PC-9 (cell line): ENCODE measurements at regions not wholly inside any gene's neighbourhood (a gene's known extent, or its start where the extent isn't known, plus 50 kb on each side); places are given as distances from the start of the nearest gene placed in this dataset.

Experiments used
- BruUV-seq: library from RNA; stranded (reverse); fragments of 400-500 nt; replicated peaks from 2 replicates; lab custom pipeline; 2021; lab: Mats Ljungman, UMichigan
- CTCF ChIA-PET: fragments of 300-600 bp; sonication (Branson Sonifier 250); formaldehyde crosslinking; loops from one replicate; lab custom pipeline; 2022; ENCODE audit warnings: antibody characterized with exemption; lab: Charles Lee
- POLR2A ChIA-PET: fragments of 300-600 bp; sonication (Branson Sonifier 250); formaldehyde crosslinking; loops from one replicate; lab custom pipeline; 2022; ENCODE audit warnings: antibody characterized with exemption; ENCODE audit not compliant: unreplicated experiment; lab: Charles Lee
- DNase-seq, 2 experiments: peaks; one replicate each; pipeline versions ENCODE4 v3.0.0 to v3.0.0-alpha.2; 2015 to 2022; ENCODE audit warnings: mixed read lengths in 1 of 2
- H2AFZ ChIP-seq: fragments of 200-600 bp; sonication (generic); 2 replicates; pipeline ENCODE4 v1.8.1; 2017; ENCODE audit warnings: antibody characterized with exemption
- H3F3A ChIP-seq: fragments of 200-600 bp; sonication (generic); 2 replicates; pipeline ENCODE4 v1.8.1; 2017; ENCODE audit warnings: antibody characterized with exemption, mild to moderate bottlenecking, low read depth; ENCODE audit not compliant: insufficient read depth
- H3K27ac ChIP-seq: fragments of 200-600 bp; sonication (generic); 2 replicates; pipeline ENCODE4 v1.6.1; 2016; ENCODE audit warnings: mixed run types
- H3K27me3 ChIP-seq: fragments of 200-600 bp; sonication (generic); 2 replicates; pipeline ENCODE4 v1.6.1; 2016; ENCODE audit warnings: low read depth, mixed run types; ENCODE audit not compliant: insufficient read depth
- H3K36me3 ChIP-seq: fragments of 200-600 bp; sonication (generic); 2 replicates; pipeline ENCODE4 v1.6.1; 2016; ENCODE audit warnings: low read depth, mixed run types
- H3K4me1 ChIP-seq: fragments of 200-600 bp; sonication (generic); replicated peaks from 2 replicates; pipeline ENCODE4 v1.6.1; 2016; ENCODE audit warnings: mixed run types; ENCODE audit not compliant: insufficient read depth
- H3K4me2 ChIP-seq: fragments of 200-600 bp; sonication (generic); 2 replicates; pipeline ENCODE4 v1.6.1; 2017; ENCODE audit warnings: mixed run types
- H3K4me3 ChIP-seq: fragments of 200-600 bp; sonication (generic); 2 replicates; pipeline ENCODE4 v1.6.1; 2016; ENCODE audit warnings: mixed run types
- H3K79me2 ChIP-seq: fragments of 200-600 bp; sonication (generic); 2 replicates; pipeline ENCODE4 v1.6.1; 2017; ENCODE audit warnings: low read depth, mixed run types
- H3K9me2 ChIP-seq: fragments of 200-600 bp; sonication (generic); 2 replicates; pipeline ENCODE4 v1.8.1; 2017; ENCODE audit warnings: mild to moderate bottlenecking; ENCODE audit not compliant: insufficient read depth
- H3K9me3 ChIP-seq: fragments of 200-600 bp; sonication (generic); 2 replicates; pipeline ENCODE4 v1.8.1; 2016; ENCODE audit warnings: low read depth; ENCODE audit not compliant: insufficient read depth
- H4K20me1 ChIP-seq: fragments of 200-600 bp; sonication (generic); 2 replicates; pipeline ENCODE4 v1.8.1; 2017; ENCODE audit not compliant: insufficient read depth
- EZH2 ChIP-seq: fragments of 200-600 bp; sonication (generic); IDR thresholded peaks from 2 replicates; pipeline ENCODE4 v1.8.0; 2017; ENCODE audit warnings: antibody characterized with exemption, low read depth
- intact Hi-C: fragments of 100-400 bp; cut with micrococcal nuclease; formaldehyde crosslinking; loops from one replicate; pipeline ENCODE4 v1.10.0; 2022; ENCODE audit not compliant: unreplicated experiment
- TF ChIP-seq, protein P1 (sequence below): fragments of 200-600 bp; sonication (generic); conservative IDR thresholded peaks from 2 replicates; pipeline ENCODE4 v1.6.1; 2017; ENCODE audit warnings: mixed run types, antibody characterized with exemption, mild to moderate bottlenecking, moderate library complexity

DNA sequence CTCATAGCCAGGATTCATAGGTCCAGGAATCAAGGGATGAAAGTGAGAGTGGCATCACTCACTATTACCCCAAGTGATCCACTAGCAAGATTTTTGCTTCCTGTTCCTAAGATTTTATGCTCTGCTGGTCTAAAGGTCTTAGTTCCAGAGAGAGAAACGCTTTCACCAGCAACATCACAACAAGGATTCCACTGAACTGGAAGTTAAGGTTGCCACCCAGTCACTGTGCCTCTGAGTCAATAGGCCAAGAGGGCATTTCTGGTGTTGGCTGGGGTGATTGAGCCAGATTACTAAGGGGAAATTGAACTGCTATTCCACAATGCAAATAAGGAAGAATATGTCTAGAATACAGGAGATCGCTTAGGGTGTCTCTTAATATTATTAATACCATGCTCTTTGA is 142.5 kb upstream of the ARID2 start:
- Histone ChIP-seq H3K27ac (no peak overlapping the region), H3K36me3 (no peaks in the 10 kb centered on the region), H3K9me2 (no peaks in the 10 kb centered on the region; the same call in 1 of the 2 replicates), H3K27me3 (no peaks in the 10 kb centered on the region), H3K9me3 (no peaks in the 10 kb centered on the region), H3K4me1 (no peaks in the 10 kb centered on the region; the same call in 1 of the 2 replicates), H3K4me3 (no peak overlapping the region), H3F3A (no peaks in the 10 kb centered on the region), H3K4me2 (no peak overlapping the region), H2AFZ (no peak overlapping the region), H3K79me2 (no peaks in the 10 kb centered on the region), H4K20me1 (no peaks in the 10 kb centered on the region)
- CTCF ChIA-PET: no interaction called here
- intact Hi-C loops: no loop called here
- POLR2A ChIA-PET: no interaction called here
- no peak for TF ChIP-seq EZH2
- TF ChIP-seq, protein P1, sequence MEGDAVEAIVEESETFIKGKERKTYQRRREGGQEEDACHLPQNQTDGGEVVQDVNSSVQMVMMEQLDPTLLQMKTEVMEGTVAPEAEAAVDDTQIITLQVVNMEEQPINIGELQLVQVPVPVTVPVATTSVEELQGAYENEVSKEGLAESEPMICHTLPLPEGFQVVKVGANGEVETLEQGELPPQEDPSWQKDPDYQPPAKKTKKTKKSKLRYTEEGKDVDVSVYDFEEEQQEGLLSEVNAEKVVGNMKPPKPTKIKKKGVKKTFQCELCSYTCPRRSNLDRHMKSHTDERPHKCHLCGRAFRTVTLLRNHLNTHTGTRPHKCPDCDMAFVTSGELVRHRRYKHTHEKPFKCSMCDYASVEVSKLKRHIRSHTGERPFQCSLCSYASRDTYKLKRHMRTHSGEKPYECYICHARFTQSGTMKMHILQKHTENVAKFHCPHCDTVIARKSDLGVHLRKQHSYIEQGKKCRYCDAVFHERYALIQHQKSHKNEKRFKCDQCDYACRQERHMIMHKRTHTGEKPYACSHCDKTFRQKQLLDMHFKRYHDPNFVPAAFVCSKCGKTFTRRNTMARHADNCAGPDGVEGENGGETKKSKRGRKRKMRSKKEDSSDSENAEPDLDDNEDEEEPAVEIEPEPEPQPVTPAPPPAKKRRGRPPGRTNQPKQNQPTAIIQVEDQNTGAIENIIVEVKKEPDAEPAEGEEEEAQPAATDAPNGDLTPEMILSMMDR: no peak
- BruUV-seq: no TSS peak
- DNase-seq: no peak

DNA sequence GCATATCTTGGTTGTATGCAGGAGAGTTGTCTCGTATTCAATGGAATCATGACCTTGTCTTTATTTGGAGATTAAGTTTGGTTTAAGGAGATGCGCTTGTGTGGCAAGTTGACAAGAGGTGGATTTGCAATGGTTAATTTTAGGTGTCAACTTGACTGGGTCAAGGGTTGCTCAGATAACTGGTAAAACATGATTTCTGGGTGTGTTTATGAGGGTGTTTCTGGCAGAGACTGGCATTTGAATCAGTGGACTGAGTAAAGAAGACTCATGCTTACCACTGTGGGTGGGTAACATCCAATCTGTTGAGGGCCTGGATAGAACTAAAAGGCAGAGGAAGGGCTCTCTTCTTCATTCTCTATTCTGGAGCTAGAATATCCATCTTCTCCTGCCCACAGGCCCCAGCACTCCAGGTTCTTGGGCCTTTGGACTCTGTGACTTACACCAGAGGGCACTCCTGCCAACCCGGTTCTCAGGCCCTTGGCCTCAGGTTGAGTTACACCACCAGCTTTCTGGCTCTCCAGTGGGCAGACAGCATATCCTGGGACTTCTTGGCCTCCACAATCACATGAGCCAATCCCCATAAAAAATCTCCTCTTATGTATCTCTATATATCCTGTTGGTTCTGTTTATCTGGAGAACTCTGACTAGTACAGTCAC is 141.5 kb upstream of the ARID2 start:
- ChIA-PET CTCF (no interaction called here), POLR2A (no interaction called here)
- no peak overlapping the region for H3K4me3 ChIP-seq
- no peaks in the 10 kb centered on the region for H3K79me2 ChIP-seq
- no peaks in the 10 kb centered on the region for H3K27me3 ChIP-seq
- 0 out of 2 replicates have a peak overlapping the region, but pooled peaks have one; percentile 1 for H3K4me2 ChIP-seq
- H3K9me2 ChIP-seq: no peaks in the 10 kb centered on the region; the same call in 1 of the 2 replicates
- no peaks in the 10 kb centered on the region for H3K36me3 ChIP-seq
- no peaks in the 10 kb centered on the region for H3K9me3 ChIP-seq
- no peaks in the 10 kb centered on the region for H4K20me1 ChIP-seq
- H2AFZ ChIP-seq: no peak overlapping the region
- no peak for DNase-seq
- BruUV-seq: no TSS peak
- no peaks in the 10 kb centered on the region for H3F3A ChIP-seq
- H3K27ac ChIP-seq: no peak overlapping the region
- intact Hi-C loops: no loop called here
- no peaks in the 10 kb centered on the region; the same call in 1 of the 2 replicates for H3K4me1 ChIP-seq
- no peak for TF ChIP-seq EZH2
- TF ChIP-seq, protein P1: no peak

- ChIA-PET CTCF (no interaction called here), POLR2A (no interaction called here)
- no peaks in the 10 kb centered on the region for H3F3A ChIP-seq
- no peak overlapping the region for H3K4me2 ChIP-seq
- intact Hi-C loops: no loop called here
- DNase-seq: no peak
- TF ChIP-seq, protein P1: no peak
- no peak for TF ChIP-seq EZH2
- no peak overlapping the region for H3K27ac ChIP-seq
- no peaks in the 10 kb centered on the region for H3K79me2 ChIP-seq
- no peaks in the 10 kb centered on the region; the same call in 1 of the 2 replicates for H3K4me1 ChIP-seq
- BruUV-seq: no TSS peak
- no peak overlapping the region for H3K4me3 ChIP-seq
- no peaks in the 10 kb centered on the region for H3K9me3 ChIP-seq
- H3K9me2 ChIP-seq: peaks cover 3% of the 10 kb centered on the region
- no peaks in the 10 kb centered on the region for H3K36me3 ChIP-seq
- H2AFZ ChIP-seq: no peak overlapping the region
- no peaks in the 10 kb centered on the region for H4K20me1 ChIP-seq
- H3K27me3 ChIP-seq: no peaks in the 10 kb centered on the region
These were observed 138.9 kb upstream of the ARID2 start for GRCh38 chr12:45590646-45591045.
